ENCODE measurements at regions not wholly inside any gene's neighbourhood (a gene's known extent, or its start where the extent isn't known, plus 50 kb on each side); places are given as distances from the start of the nearest gene placed in this dataset.

GRCh38 chr3:176850498-176850897 is 346.8 kb downstream of the TBL1XR1 start:
- Histone ChIP-seq H3K79me2 (ENCODE audit: insufficient read depth) (no peaks in the 10 kb centered on the region), H3K9me2 (no peaks in the 10 kb centered on the region), H3F3A (replicated peaks; ENCODE audit: insufficient read depth) (no peaks in the 10 kb centered on the region), H2AFZ (ENCODE audit: low read depth) (no peak overlapping the region), H3K4me1 (ENCODE audit: control insufficient read depth in 1 of 2, insufficient read depth in 2 of 2, low read depth in 1 of 2, low read length in 1 of 2) (peaks cover 0 to 5% of the 10 kb centered on the region in 2 experiments; a peak in 2 of 4 replicates), H3K4me3 (ENCODE audit: low read depth in 2 of 2, low read length in 1 of 2) (no peak overlapping the region), H3K9me3 (no peaks in the 10 kb centered on the region), H3K36me3 (replicated peaks in 1 of 2; ENCODE audit: control insufficient read depth in 1 of 2, insufficient read depth in 2 of 2, low read length in 1 of 2) (no peaks in the 10 kb centered on the region), H3K4me2 (no peak overlapping the region), H3K9ac (no peak overlapping the region), H4K20me1 (ENCODE audit: insufficient read depth) (no peaks in the 10 kb centered on the region), H3K27me3 (ENCODE audit: insufficient read depth) (no peaks in the 10 kb centered on the region), H3K27ac (ENCODE audit: low read depth in 2 of 2, low read length in 1 of 2) (no peak overlapping the region)
- DNase-seq, result peak; percentile 12
- CTCF ChIA-PET, result no interaction called here
- no peak for TF ChIP-seq CHD2 (IDR thresholded peaks at IDR 0.05; ENCODE audit: low read length, partially characterized antibody)
- TF ChIP-seq POLR2AphosphoS5 (IDR thresholded peaks at IDR 0.05; ENCODE audit: low read depth, low read length), result no peak
- TF ChIP-seq GATA2 (CRISPR knock-in tag; IDR thresholded peaks at IDR 0.05), result peak; percentile 77
- TF ChIP-seq MAX (IDR thresholded peaks at IDR 0.05; ENCODE audit: low read depth), result no peak
- no peak for TF ChIP-seq EZH2phosphoT487 (IDR thresholded peaks at IDR 0.05; ENCODE audit: borderline replicate concordance, low read depth)
- POLR2A ChIA-PET, result no interaction called here
- WGBS (ENCODE audit: low lambda C conversion rate), result 37% methylated on average over 6 of the region's 6 CpGs

- CTCF ChIA-PET, result no interaction called here
- no peak overlapping the region for H2AFZ ChIP-seq (ENCODE audit: low read depth)
- 18% methylated on average over 4 of the region's 4 CpGs for WGBS (ENCODE audit: low lambda C conversion rate)
- no peaks in the 10 kb centered on the region for H3K79me2 ChIP-seq (ENCODE audit: insufficient read depth)
- POLR2A ChIA-PET, result no interaction called here
- no peaks in the 10 kb centered on the region for H3K36me3 ChIP-seq (replicated peaks in 1 of 2; ENCODE audit: control insufficient read depth in 1 of 2, insufficient read depth in 2 of 2, low read length in 1 of 2)
- H3F3A ChIP-seq (replicated peaks; ENCODE audit: insufficient read depth), result no peaks in the 10 kb centered on the region
- DNase-seq, result no peak
- no peaks in the 10 kb centered on the region; the same call in 1 of the 2 replicates for H3K27me3 ChIP-seq (ENCODE audit: insufficient read depth)
- no peaks in the 10 kb centered on the region for H3K9me2 ChIP-seq
- no peak overlapping the region for H3K4me2 ChIP-seq
- H3K9ac ChIP-seq, result no peak overlapping the region
- no peak for TF ChIP-seq JUND (IDR thresholded peaks at IDR 0.05)
- no peak for TF ChIP-seq MXI1 (IDR thresholded peaks at IDR 0.05; ENCODE audit: low read depth, low read length)
- no peak for TF ChIP-seq MAX (IDR thresholded peaks at IDR 0.05; ENCODE audit: low read depth)
- TF ChIP-seq RAD21 (IDR thresholded peaks at IDR 0.05; ENCODE audit: low read length), result no peak
- TF ChIP-seq FOXM1 (IDR thresholded peaks at IDR 0.05; ENCODE audit: low read depth), result no peak
- no peak for TF ChIP-seq TEAD4 (IDR thresholded peaks at IDR 0.05; ENCODE audit: borderline replicate concordance, insufficient read depth)
- no peak for TF ChIP-seq SIN3A (IDR thresholded peaks at IDR 0.05; ENCODE audit: borderline replicate concordance, low read depth, low read length)
- TF ChIP-seq NFIC (IDR thresholded peaks at IDR 0.05; ENCODE audit: borderline replicate concordance), result no peak
- no peak for TF ChIP-seq TAF1 (IDR thresholded peaks at IDR 0.05; ENCODE audit: borderline replicate concordance, low read depth, low read length)
- TF ChIP-seq EZH2phosphoT487 (IDR thresholded peaks at IDR 0.05; ENCODE audit: borderline replicate concordance, low read depth), result no peak
- TF ChIP-seq EP300 (IDR thresholded peaks at IDR 0.05; ENCODE audit: borderline replicate concordance in 1 of 2, low read depth in 1 of 2, low read length in 1 of 2), result no peak
- no peak for TF ChIP-seq SMC3 (IDR thresholded peaks at IDR 0.05; ENCODE audit: low read depth, low read length)
- no peak for TF ChIP-seq GATA2 (CRISPR knock-in tag; IDR thresholded peaks at IDR 0.05)
- no peak for TF ChIP-seq USF2 (IDR thresholded peaks at IDR 0.05; ENCODE audit: borderline replicate concordance, low read depth, low read length)
- TF ChIP-seq ZBTB33 (IDR thresholded peaks at IDR 0.05; ENCODE audit: borderline replicate concordance, low read depth), result no peak
- TF ChIP-seq ELF1 (IDR thresholded peaks at IDR 0.05), result no peak
- no peak for TF ChIP-seq USF1 (IDR thresholded peaks at IDR 0.05; ENCODE audit: borderline replicate concordance, low read depth)
- no peak overlapping the region for H3K4me3 ChIP-seq (ENCODE audit: low read depth in 2 of 2, low read length in 1 of 2)
- H3K4me1 ChIP-seq (ENCODE audit: control insufficient read depth in 1 of 2, insufficient read depth in 2 of 2, low read depth in 1 of 2, low read length in 1 of 2), result peaks cover 0 to 5% of the 10 kb centered on the region in 2 experiments; a peak in 2 of 4 replicates
- no peaks in the 10 kb centered on the region for H4K20me1 ChIP-seq (ENCODE audit: insufficient read depth)
- no peaks in the 10 kb centered on the region for H3K9me3 ChIP-seq
- no peak overlapping the region for H3K27ac ChIP-seq (ENCODE audit: low read depth in 2 of 2, low read length in 1 of 2)
Observed at GRCh38 chr3:176848431-176849214, 348.7 kb downstream of the TBL1XR1 start.

Measured in SK-N-SH (cell line).